ENCODE measurements at regions not wholly inside any gene's neighbourhood (a gene's known extent, or its start where the extent isn't known, plus 50 kb on each side); places are given as distances from the start of the nearest gene placed in this dataset.
"Not testable (repeated sequence)": the region's sequence is repeated elsewhere in the genome, so short reads cannot be mapped to it uniquely, and the experiment has no call there.

GRCh38 chr5:99369797-99370593, 441.2 kb upstream of the CHD1 start:
- no peak for TF ChIP-seq CTCF (IDR thresholded peaks at IDR 0.05)
- no peak overlapping the region for H3K27ac ChIP-seq
- DNase-seq (ENCODE audit: low spot score), result no peak
- no peaks in the 10 kb centered on the region for H3K4me1 ChIP-seq
- no peak overlapping the region for H3K4me3 ChIP-seq
- no peaks in the 10 kb centered on the region for H3K36me3 ChIP-seq
- H3K9me3 ChIP-seq, result no peaks in the 10 kb centered on the region
- no peaks in the 10 kb centered on the region for H3K27me3 ChIP-seq

GRCh38 chr5:99368726-99369125, 439.9 kb upstream of the CHD1 start:
- Histone ChIP-seq H3K36me3 (no peaks in the 10 kb centered on the region), H3K27ac (no peak overlapping the region), H3K9me3 (no peaks in the 10 kb centered on the region), H3K4me1 (no peaks in the 10 kb centered on the region), H3K4me3 (no peak overlapping the region), H3K27me3 (no peaks in the 10 kb centered on the region)
- no peak for TF ChIP-seq CTCF (IDR thresholded peaks at IDR 0.05)
- DNase-seq (ENCODE audit: low spot score), result no peak

GRCh38 chr5:99355881-99356280, 427.1 kb upstream of the CHD1 start:
- Histone ChIP-seq H3K9me3 (peaks cover 0 to 7% of the 10 kb centered on the region in 2 donors), H3K4me1 (no peaks in the 10 kb centered on the region), H3K4me3 (no peak overlapping the region), H3K27ac (no peak overlapping the region), H3K36me3 (no peaks in the 10 kb centered on the region), H3K27me3 (no peaks in the 10 kb centered on the region)
- no peak for DNase-seq (ENCODE audit: low spot score)
- no peak for TF ChIP-seq CTCF (IDR thresholded peaks at IDR 0.05)

- Histone ChIP-seq H3K27me3 (no peaks in the 10 kb centered on the region), H3K4me3 (no peak overlapping the region), H3K36me3 (no peaks in the 10 kb centered on the region), H3K4me1 (no peaks in the 10 kb centered on the region), H3K9me3 (peaks cover 0 to 7% of the 10 kb centered on the region in 2 donors), H3K27ac (no peak overlapping the region)
- no peak for DNase-seq (ENCODE audit: low spot score)
- no peak for TF ChIP-seq CTCF (IDR thresholded peaks at IDR 0.05)
These were observed 421.0 kb upstream of the CHD1 start for GRCh38 chr5:99349787-99350186.

- Histone ChIP-seq H3K27me3 (no peaks in the 10 kb centered on the region), H3K4me1 (no peaks in the 10 kb centered on the region), H3K36me3 (no peaks in the 10 kb centered on the region), H3K4me3 (no peak overlapping the region), H3K27ac (no peak overlapping the region), H3K9me3 (peaks cover 0 to 7% of the 10 kb centered on the region in 2 donors)
- TF ChIP-seq CTCF (IDR thresholded peaks at IDR 0.05), result no peak
- no peak for DNase-seq (ENCODE audit: low spot score)
These were observed 419.8 kb upstream of the CHD1 start for GRCh38 chr5:99348597-99348996.

- peaks cover 0 to 18% of the 10 kb centered on the region in 2 donors for H3K9me3 ChIP-seq
- not testable (repeated sequence) for H3K4me1 ChIP-seq; H3K27me3 ChIP-seq; DNase-seq (ENCODE audit: low spot score); H3K36me3 ChIP-seq; H3K4me3 ChIP-seq; H3K27ac ChIP-seq
These were observed 411.0 kb upstream of the CHD1 start for GRCh38 chr5:99339758-99340157.

Data from right atrium auricular region (tissue), 2 donors.